GM18519 (cell line): ENCODE measurements at regions not wholly inside any gene's neighbourhood (a gene's known extent, or its start where the extent isn't known, plus 50 kb on each side); places are given as distances from the start of the nearest gene placed in this dataset.

Experiments used
- ATAC-seq: cut with Tn5 transposase; IDR thresholded peaks from one replicate; pipeline ENCODE4 v1.9.1; 2021; ENCODE audit warnings: mild to moderate bottlenecking, moderate library complexity; ENCODE audit not compliant: unreplicated experiment, low FRiP score

- ATAC-seq, result no peak
These were observed 162.6 kb upstream of the PLEKHG7 start for GRCh38 chr12:92539976-92540781.

- peak; percentile 45 for ATAC-seq
These were observed 163.6 kb upstream of the PLEKHG7 start for GRCh38 chr12:92539110-92539749.

GRCh38 chr12:92537290-92537960 is 165.4 kb upstream of the PLEKHG7 start:
- ATAC-seq, result no peak

- ATAC-seq, result no peak
These were observed 166.8 kb upstream of the PLEKHG7 start for GRCh38 chr12:92535961-92536360.

DNA sequence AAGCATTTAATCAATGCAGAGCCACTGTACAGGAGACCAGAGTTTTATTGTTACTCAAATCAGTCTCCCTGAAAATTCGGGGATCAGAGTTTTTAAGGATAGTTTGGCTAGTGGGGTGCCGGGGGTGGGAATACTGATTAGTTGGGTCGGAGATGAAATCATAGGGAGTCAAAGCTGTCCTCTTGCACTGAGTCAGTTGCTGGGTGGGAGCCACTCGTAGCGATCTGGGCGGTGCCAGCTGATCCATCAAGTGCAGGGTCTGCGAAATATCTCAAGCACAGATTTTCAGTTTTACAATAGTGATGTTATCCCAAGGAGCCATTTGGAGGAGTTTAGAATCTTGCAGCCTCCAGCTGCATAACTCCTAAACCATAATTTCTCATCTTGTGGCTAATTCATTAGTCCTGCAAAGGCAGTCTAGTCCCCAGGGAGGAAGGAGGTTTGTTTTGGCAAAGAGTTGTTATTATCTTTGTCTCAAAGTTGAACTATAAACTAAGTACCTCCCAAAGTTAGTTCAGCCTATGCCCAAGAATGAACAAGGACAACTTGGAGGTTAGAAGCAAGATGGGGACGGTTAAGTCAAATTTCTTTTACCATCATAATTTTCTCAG is 169.4 kb upstream of the PLEKHG7 start:
- no peak for ATAC-seq

- ATAC-seq, result no peak
These were observed 172.1 kb upstream of the PLEKHG7 start for GRCh38 chr12:92530706-92531105.

- ATAC-seq, result no peak
These were observed 172.8 kb upstream of the PLEKHG7 start for GRCh38 chr12:92529944-92530343.

GRCh38 chr12:92528586-92528985 is 174.2 kb upstream of the PLEKHG7 start:
- no peak for ATAC-seq

DNA sequence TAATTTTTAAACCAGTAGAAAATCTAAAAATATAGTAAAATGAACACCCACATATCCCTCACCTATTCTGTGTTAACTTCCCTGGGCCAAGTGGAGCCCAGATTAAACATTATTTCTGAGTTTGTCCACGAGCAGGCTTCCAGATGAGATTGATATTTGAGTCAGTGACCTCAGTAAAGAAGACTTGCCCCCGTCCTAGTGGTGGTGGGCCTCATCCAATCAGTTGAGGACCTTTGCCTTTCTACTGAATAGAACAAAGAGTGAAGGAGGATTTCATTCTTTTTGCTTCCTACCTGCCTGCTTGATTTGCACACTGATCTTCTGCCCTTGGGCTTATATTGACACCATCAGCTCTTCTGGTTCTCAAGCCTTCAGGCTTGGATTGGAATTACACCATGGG is 174.7 kb upstream of the PLEKHG7 start:
- ATAC-seq, result no peak

GRCh38 chr12:92524489-92524888 is 178.3 kb upstream of the PLEKHG7 start:
- ATAC-seq, result no peak

- ATAC-seq, result no peak
These were observed 182.3 kb upstream of the PLEKHG7 start for GRCh38 chr12:92520511-92520910.

DNA sequence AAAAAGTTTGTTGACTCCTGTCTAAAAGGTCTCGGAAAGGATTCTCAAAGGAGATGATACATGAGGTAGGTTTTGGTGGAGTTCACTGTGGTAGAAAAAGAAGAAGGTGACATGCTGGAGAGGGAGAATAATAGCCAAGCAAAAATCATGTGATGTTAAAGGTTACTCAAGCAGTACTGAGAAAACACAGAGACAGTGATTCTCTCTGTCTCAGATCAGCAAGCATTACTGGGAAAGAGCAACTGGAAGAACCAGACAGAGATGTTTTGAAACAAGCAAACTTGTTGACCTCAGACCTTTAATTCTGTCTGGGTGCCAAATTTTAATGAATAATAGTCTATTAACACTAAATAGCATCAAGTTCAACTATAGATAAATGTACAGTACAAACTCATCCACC is 183.5 kb upstream of the PLEKHG7 start:
- ATAC-seq, result no peak

DNA sequence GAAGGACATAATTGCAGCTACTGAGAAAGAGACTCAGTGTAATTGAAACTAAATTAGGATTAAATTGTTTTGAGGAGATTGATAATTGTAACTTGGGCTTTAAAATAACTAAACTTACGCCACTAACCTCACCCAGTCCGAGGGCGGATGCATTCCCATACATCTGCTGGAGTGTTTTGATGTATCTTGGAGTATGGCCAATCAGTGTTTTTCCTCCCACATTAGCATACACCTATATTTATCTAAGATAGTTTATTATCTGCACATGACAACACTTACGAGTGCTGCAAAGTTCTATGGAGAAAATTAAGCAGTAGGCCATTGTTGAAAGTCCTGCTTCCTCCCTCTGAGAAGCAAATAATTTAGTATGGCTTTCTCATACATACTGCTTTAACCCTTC is 184.7 kb upstream of the PLEKHG7 start:
- no peak for ATAC-seq

DNA sequence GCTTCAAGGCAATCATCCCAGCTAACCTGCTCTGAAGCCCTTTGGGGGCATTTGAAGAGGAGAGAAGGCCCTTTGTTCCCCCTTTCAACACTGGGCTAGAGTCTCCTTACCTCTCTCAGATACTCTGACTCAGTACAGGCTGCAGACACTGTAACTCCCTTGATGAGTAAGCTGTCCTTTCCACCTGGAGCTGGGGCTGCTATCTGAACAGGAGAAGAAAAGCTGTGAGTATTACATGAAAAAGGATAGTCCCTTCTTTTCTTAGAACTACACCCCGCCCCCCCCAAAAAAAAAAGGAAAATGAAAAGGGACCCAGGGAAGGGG is 186.6 kb upstream of the PLEKHG7 start:
- no peak for ATAC-seq

- ATAC-seq, result no peak
These were observed 189.5 kb upstream of the PLEKHG7 start for GRCh38 chr12:92513231-92513730.

- no peak for ATAC-seq
These were observed 191.0 kb upstream of the PLEKHG7 start for GRCh38 chr12:92511786-92512185.

DNA sequence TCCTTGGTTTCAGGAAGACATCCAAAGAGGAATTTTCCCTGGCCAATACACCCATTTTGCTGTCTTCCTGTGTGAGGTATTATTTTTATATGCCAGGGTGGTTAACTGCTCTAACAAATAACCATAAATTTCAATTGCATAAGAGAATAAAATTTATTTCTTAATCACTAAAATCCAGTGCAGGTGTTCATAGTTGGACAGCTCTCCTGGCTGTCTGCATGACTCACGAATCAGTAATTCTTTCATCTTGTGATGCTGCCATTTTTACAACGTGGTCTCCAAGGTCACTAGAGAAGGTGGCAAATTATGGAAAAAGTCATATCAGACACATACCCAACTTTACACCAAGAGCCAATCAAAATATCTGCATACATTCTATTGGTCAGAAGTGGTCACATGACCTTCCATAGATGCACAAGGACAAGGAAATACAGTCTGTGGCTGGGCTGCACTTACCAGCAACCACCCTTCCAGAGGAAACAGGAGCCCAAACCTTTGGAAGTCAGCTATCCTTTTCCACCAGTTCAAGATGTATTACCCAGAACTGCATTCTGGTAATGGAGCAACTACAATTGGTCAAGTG is 193.5 kb upstream of the PLEKHG7 start:
- no peak for ATAC-seq

DNA sequence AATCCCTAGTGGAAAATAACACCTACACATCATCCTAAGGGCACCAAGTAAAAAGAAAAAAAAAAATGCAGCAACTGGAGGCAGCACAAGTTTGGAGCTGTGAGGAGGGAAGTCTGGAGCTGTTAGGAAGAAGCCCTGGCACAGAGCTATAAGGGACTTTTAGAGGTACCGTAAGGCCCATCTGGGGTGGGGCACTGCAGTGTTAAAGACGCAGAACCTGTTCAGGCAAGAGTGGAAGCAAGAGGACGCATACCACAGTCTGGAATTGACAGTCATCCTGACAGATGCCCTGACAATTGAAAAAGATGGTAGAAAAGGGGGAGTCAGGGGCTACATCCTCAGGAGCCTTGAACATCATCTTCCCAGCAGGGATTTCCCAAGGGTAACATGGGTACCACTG is 195.9 kb upstream of the PLEKHG7 start:
- no peak for ATAC-seq

- ATAC-seq, result no peak
These were observed 196.3 kb upstream of the PLEKHG7 start for GRCh38 chr12:92506460-92506859.

DNA sequence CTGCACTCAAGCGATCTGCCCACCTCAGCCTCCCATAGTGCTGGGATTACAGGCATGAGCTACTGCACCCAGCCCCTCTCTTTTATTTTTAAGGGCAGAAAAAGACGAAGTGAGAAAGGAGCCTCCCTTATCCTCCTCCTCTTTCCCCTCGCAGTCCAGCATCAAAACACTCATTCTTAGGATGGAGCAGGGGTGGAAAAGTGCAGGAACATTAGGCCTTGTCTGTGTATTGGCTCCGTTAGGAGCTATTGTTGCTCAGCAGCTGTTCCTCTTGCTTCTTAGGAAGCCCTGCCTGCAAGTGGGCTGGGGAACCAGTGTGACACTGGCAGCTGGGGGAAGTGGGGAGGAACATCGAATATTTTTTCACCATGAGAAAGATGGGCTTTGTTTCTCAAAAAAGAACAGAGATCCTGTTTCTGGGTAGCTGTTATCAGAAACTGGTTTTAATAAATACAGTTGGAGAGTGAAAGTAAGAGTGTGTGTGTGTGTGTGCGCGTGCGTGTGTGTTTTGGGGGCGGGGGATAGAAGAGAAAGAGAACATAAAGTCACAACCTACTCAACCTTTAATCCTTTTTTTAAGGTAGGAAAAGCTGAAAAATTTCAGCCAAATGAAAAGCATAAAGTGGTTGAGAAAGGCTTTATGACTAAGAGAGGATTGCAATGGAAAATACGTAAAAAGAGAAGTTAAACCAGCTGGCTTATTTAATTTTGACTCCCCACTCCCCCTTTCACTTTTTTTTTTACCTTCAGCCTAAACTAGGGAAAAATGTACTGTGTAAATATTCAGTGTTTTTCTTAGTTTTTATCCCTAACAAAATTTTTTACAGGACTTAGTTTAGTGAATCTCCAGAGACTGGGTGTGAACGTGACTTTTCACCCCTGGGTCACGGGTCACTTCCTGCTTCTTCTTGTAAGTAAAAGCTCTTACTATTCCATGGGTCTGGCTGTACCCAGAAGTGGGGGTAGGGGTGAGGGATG is 197.2 kb upstream of the PLEKHG7 start:
- ATAC-seq, result no peak
